K562 (cell line): ENCODE measurements at regions not wholly inside any gene's neighbourhood (a gene's known extent, or its start where the extent isn't known, plus 50 kb on each side); places are given as distances from the start of the nearest gene placed in this dataset.

Experiments used
- ATAC-seq: fragments of 200-7000 bp; cut with Tn5 transposase; 3 replicates; pipeline ENCODE4 v1.9.1; 2020; ENCODE audit warnings: moderate library complexity
- BruUV-seq: library from RNA; stranded (reverse); fragments of 400-500 nt; replicated peaks from 2 replicates; lab custom pipeline; 2021; lab: Mats Ljungman, UMichigan
- CTCF ChIA-PET: fragments of 300-600 bp; formaldehyde crosslinking; extraction: SDS; loops from one replicate; lab custom pipeline; 2021; ENCODE audit warnings: low intra/inter-chr PET ratio; lab: Yijun Ruan, JAX
- POLR2A ChIA-PET: fragments of 300-600, 350-650 bp; sonication (Branson Sonifier 250); formaldehyde crosslinking; extraction: SDS; loops from one replicate; lab custom pipeline; 2021; ENCODE audit warnings: antibody characterized with exemption, inconsistent platforms; lab: Yijun Ruan, JAX
- DNase-seq, 4 experiments: peaks; one replicate each; pipeline versions ENCODE4 v3.0.0 to v3.0.0-alpha.2; 2011 to 2018; ENCODE audit warnings: low spot score in 3 of 4, mixed read lengths in 3 of 4; ENCODE audit errors: extremely low read depth in 1 of 4
- FAIRE-seq: peaks from 2 replicates; lab custom pipeline; 2011; peaks lifted over from hg19 to GRCh38; lab: Jason Lieb, UNC
- H2AFZ ChIP-seq: 2 replicates; pipeline ENCODE4 v1.6.0; 2011; ENCODE audit warnings: low read depth, low read length, control low read depth, inconsistent platforms
- H3K27ac ChIP-seq: fragments of 200-600 bp; 3 replicates; pipeline ENCODE4 v1.8.0; 2011; ENCODE audit warnings: low read depth, mild to moderate bottlenecking, control low read depth, inconsistent platforms, low read length, moderate library complexity, mixed read lengths; ENCODE audit errors: extremely low read depth
- H3K27me3 ChIP-seq, 2 experiments: fragments of 300-600 bp in 1 of 2; 2 replicates in 1 of 2; 3 replicates in 1 of 2; pipeline versions ENCODE4 v1.6.0 to v1.8.0; 2011; ENCODE audit warnings: inconsistent platforms in 2 of 2, low read length in 2 of 2, mild to moderate bottlenecking in 1 of 2, mixed read lengths in 1 of 2, moderate library complexity in 1 of 2; ENCODE audit not compliant: control insufficient read depth in 2 of 2, insufficient read depth in 2 of 2
- H3K36me3 ChIP-seq: fragments of 300-600 bp; 3 replicates; pipeline ENCODE4 v1.8.0; 2011; ENCODE audit warnings: mild to moderate bottlenecking, low read length, inconsistent platforms; ENCODE audit not compliant: control insufficient read depth, insufficient read depth
- H3K4me1 ChIP-seq, 2 experiments: fragments of 200-600 bp in 1 of 2; replicated peaks in 1 of 2; 2 replicates in 1 of 2; 3 replicates in 1 of 2; pipeline versions ENCODE4 v1.5.1 to v1.8.0; 2011; ENCODE audit warnings: inconsistent platforms in 2 of 2, low read length in 2 of 2, mild to moderate bottlenecking in 1 of 2, mixed read lengths in 1 of 2, moderate library complexity in 1 of 2; ENCODE audit not compliant: control insufficient read depth in 2 of 2, insufficient read depth in 2 of 2
- H3K4me2 ChIP-seq: 2 replicates; pipeline ENCODE4 v1.6.1; 2011; ENCODE audit warnings: low read length, control low read depth, inconsistent platforms, mixed read lengths; ENCODE audit not compliant: insufficient read depth
- H3K4me3 ChIP-seq: fragments of 200-600 bp; sonication (generic), shearing (Covaris generic); 2 replicates; pipeline ENCODE4 v1.5.1; 2016; ENCODE audit warnings: control low read depth, inconsistent platforms
- H3K79me2 ChIP-seq: fragments of 200-600 bp; 3 replicates; pipeline ENCODE4 v1.8.0; 2011; ENCODE audit warnings: low read length, inconsistent platforms; ENCODE audit not compliant: control insufficient read depth, insufficient read depth
- H3K9ac ChIP-seq, 2 experiments: 2 replicates each; pipeline versions ENCODE4 v1.6.0 to v1.6.1; 2011; ENCODE audit warnings: low read depth in 2 of 2, low read length in 2 of 2, control low read depth in 1 of 2, inconsistent platforms in 1 of 2, mild to moderate bottlenecking in 1 of 2, mixed read lengths in 1 of 2; ENCODE audit not compliant: insufficient read depth in 1 of 2
- H3K9me1 ChIP-seq: one replicate; pipeline ENCODE4 v1.6.0; 2011; ENCODE audit warnings: inconsistent platforms, mild to moderate bottlenecking, low read length, moderate library complexity; ENCODE audit not compliant: control insufficient read depth, insufficient read depth
- H3K9me3 ChIP-seq: replicated peaks from 2 replicates; pipeline ENCODE4 v1.5.1; 2011; ENCODE audit warnings: low read depth, low read length, inconsistent platforms; ENCODE audit not compliant: control insufficient read depth, insufficient read depth
- H4K20me1 ChIP-seq: replicated peaks from 2 replicates; pipeline ENCODE4 v1.6.1; 2011; ENCODE audit warnings: low read length, inconsistent platforms, mixed read lengths; ENCODE audit not compliant: control insufficient read depth, insufficient read depth
- GMEB1 ChIP-seq: fragments of 250-450 bp; sonication (Bioruptor Pico); IDR thresholded peaks from 2 replicates; pipeline ENCODE4 v1.4.0; 2020; ENCODE audit warnings: mild to moderate bottlenecking
- KAT2B ChIP-seq: IDR thresholded peaks from one replicate; pipeline ENCODE4 v1.6.1; 2012; ENCODE audit warnings: low read depth, mild to moderate bottlenecking, control low read depth, inconsistent platforms, low read length, moderate library complexity
- MCM3 ChIP-seq: fragments of 450-650 bp; IDR thresholded peaks from 2 replicates; pipeline ENCODE4 v1.6.1; 2016
- THAP7 ChIP-seq: fragments of 250-450 bp; sonication (Bioruptor Pico); IDR thresholded peaks from 2 replicates; pipeline ENCODE4 v1.5.0; 2021
- TSHZ1 ChIP-seq: fragments of 250-450 bp; sonication (Bioruptor Pico); IDR thresholded peaks from 2 replicates; pipeline ENCODE4 v1.4.0; 2020; ENCODE audit warnings: mild to moderate bottlenecking, moderate library complexity
- WHSC1 ChIP-seq: IDR thresholded peaks from one replicate; pipeline ENCODE4 v1.6.1; 2012; ENCODE audit warnings: low read length, control low read depth, inconsistent platforms
- ZFP91 ChIP-seq: sonication (generic); formaldehyde crosslinking; IDR thresholded peaks from 2 replicates; pipeline ENCODE4 v1.8.0; 2022; ENCODE audit warnings: mild to moderate bottlenecking, missing genetic modification reagents
- ZNF696 ChIP-seq: fragments of 250-450 bp; sonication (Bioruptor Pico); conservative IDR thresholded peaks from 2 replicates; pipeline ENCODE4 v1.4.0; 2020; ENCODE audit warnings: mild to moderate bottlenecking, moderate library complexity
- WGBS: fragments of 100-300 bp; shearing (Covaris generic); methylation state at CpG from one replicate; pipeline ENCODE4 v1.1.6; 2016; ENCODE audit warnings: low coverage, mixed read lengths; ENCODE audit not compliant: insufficient coverage; ENCODE audit errors: missing lambda C conversion rate; 5-methylcytosine and 5-hydroxymethylcytosine counted together
- in situ Hi-C: fragments of 300-500 bp; cut with MboI; formaldehyde crosslinking; loops from 4 replicates; pipeline ENCODE4 v1.15.0; 2018; ENCODE audit warnings: inconsistent platforms, mixed read lengths
- intact Hi-C: fragments of 100-400 bp; cut with micrococcal nuclease; formaldehyde crosslinking; loops from 2 replicates; pipeline ENCODE4 v1.14.2; 2022

- no peak overlapping the region for H3K27ac ChIP-seq
- TF ChIP-seq TSHZ1 (no peak), ZFP91 (CRISPR knock-in tag) (no peak), GMEB1 (CRISPR knock-in tag) (no peak), ZNF696 (CRISPR knock-in tag) (no peak), MCM3 (no peak), KAT2B (no peak), WHSC1 (no peak), THAP7 (no peak)
- TF ChIP-seq, all 486 proteins: peak for 0
- POLR2A ChIA-PET, result no interaction called here
- no peak for FAIRE-seq
- Histone ChIP-seq H3K9me1 (no peaks in the 10 kb centered on the region), H3K27me3 (no peaks in the 10 kb centered on the region), H3K79me2 (no peaks in the 10 kb centered on the region), H3K4me2 (no peak overlapping the region), H4K20me1 (no peaks in the 10 kb centered on the region), H3K4me3 (no peak overlapping the region), H3K9ac (no peak overlapping the region), H2AFZ (no peak overlapping the region), H3K9me3 (no peaks in the 10 kb centered on the region), H3K4me1 (no peaks in the 10 kb centered on the region), H3K36me3 (no peaks in the 10 kb centered on the region)
- no peak for DNase-seq
- BruUV-seq, result no TSS peak
- no peak for ATAC-seq
- in situ Hi-C loops (no loop called here), intact Hi-C loops (no loop called here)
- CTCF ChIA-PET, result no interaction called here
- 0% methylated on average over 5 of the region's 5 CpGs for WGBS
Measured at GRCh38 chr12:78290606-78291345, 460.1 kb downstream of the NAV3 start.
